Endodermal cell (in vitro differentiated cells): ENCODE measurements at regions not wholly inside any gene's neighbourhood (a gene's known extent, or its start where the extent isn't known, plus 50 kb on each side); places are given as distances from the start of the nearest gene placed in this dataset.
A peak's percentile ranks its signal among the peaks of the same experiment; 100 is the strongest.

Experiments used
- DNase-seq: peaks from one replicate; pipeline ENCODE4 v3.0.0-alpha.2; 2017
- H3K27ac ChIP-seq: 2 replicates; pipeline ENCODE4 v1.5.1; 2013; ENCODE audit warnings: mild to moderate bottlenecking, low read depth, low read length, moderate library complexity
- H3K27me3 ChIP-seq: 2 replicates; pipeline ENCODE4 v1.6.1; 2013; ENCODE audit warnings: mild to moderate bottlenecking, low read length, moderate library complexity; ENCODE audit not compliant: insufficient read depth, control insufficient read depth, poor library complexity, severe bottlenecking
- H3K36me3 ChIP-seq: 2 replicates; pipeline ENCODE4 v1.7.0; 2013; ENCODE audit warnings: mild to moderate bottlenecking, low read length, moderate library complexity; ENCODE audit not compliant: control insufficient read depth, insufficient read depth
- H3K4me1 ChIP-seq: one replicate; pipeline ENCODE4 v1.7.0; 2013; ENCODE audit warnings: low read length; ENCODE audit not compliant: control insufficient read depth, insufficient read depth
- H3K4me3 ChIP-seq: 2 replicates; pipeline ENCODE4 v1.5.1; 2013; ENCODE audit warnings: mild to moderate bottlenecking, low read length, moderate library complexity
- H3K9ac ChIP-seq: 2 replicates; pipeline ENCODE4 v1.6.1; 2013; ENCODE audit warnings: mild to moderate bottlenecking, low read length, moderate library complexity; ENCODE audit not compliant: poor library complexity, severe bottlenecking; ENCODE audit errors: extremely low read depth
- H3K9me3 ChIP-seq: 2 replicates; pipeline ENCODE4 v1.6.1; 2013; ENCODE audit warnings: mild to moderate bottlenecking, low read length, moderate library complexity; ENCODE audit not compliant: control insufficient read depth
- H3K27ac Mint-ChIP-seq: 2 replicates; pipeline ENCODE4 v1.8.0; 2020; ENCODE audit warnings: mixed read lengths
- H3K27me3 Mint-ChIP-seq: 2 replicates; pipeline ENCODE4 v1.8.0; 2021; ENCODE audit warnings: mild to moderate bottlenecking, mixed read lengths; ENCODE audit not compliant: insufficient read depth
- H3K36me3 Mint-ChIP-seq: 2 replicates; pipeline ENCODE4 v1.8.0; 2020; ENCODE audit warnings: low read depth, mixed read lengths
- H3K4me1 Mint-ChIP-seq: 2 replicates; pipeline ENCODE4 v1.8.0; 2020; ENCODE audit warnings: mixed read lengths
- H3K4me3 Mint-ChIP-seq: 2 replicates; pipeline ENCODE4 v1.8.0; 2020; ENCODE audit warnings: mild to moderate bottlenecking, moderate library complexity, mixed read lengths
- H3K9me3 Mint-ChIP-seq: 2 replicates; pipeline ENCODE4 v1.8.0; 2020; ENCODE audit warnings: mild to moderate bottlenecking, mixed read lengths
- WGBS, 2 experiments: methylation state at CpG; one replicate each; pipeline versions ENCODE4 v1.1.5 to v1.1.7; 2013; ENCODE audit warnings: missing lambda C conversion rate in 2 of 2, mixed read lengths in 1 of 2; ENCODE audit not compliant: insufficient coverage in 1 of 2, insufficient read length in 1 of 2; 5-methylcytosine and 5-hydroxymethylcytosine counted together
- TF ChIP-seq, protein P1 (sequence below): fragments of 200-600 bp; sonication (generic); conservative IDR thresholded peaks from 2 replicates; pipeline ENCODE4 v1.5.0; 2021; ENCODE audit warnings: antibody characterized with exemption, mild to moderate bottlenecking

DNA sequence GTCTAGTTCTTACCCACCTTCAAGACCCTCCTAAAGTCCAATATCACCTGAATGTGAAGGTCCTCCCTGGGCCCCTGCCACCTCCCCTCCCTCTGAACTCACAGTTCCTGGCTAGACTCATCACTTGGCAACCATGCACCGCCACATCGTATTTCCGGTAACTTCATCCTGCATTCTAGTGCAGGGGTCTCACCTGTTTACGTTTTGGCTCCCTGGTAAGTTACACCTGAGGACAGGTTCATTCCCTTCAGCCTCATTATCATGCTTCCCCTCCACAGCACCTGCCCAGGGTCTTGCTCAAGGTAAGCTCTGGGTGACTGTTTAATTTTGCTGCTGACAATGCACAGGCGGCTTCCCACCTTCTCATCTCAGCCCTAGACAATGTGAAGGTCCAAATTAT is 93.1 kb downstream of the MIS18A start:
- Histone ChIP-seq H3K4me1 (peaks cover 6% of the 10 kb centered on the region), H3K9me3 (peaks cover 3% of the 10 kb centered on the region), H3K4me3 (no peak overlapping the region), H3K9ac (no peak overlapping the region), H3K27me3 (no peaks in the 10 kb centered on the region), H3K36me3 (no peaks in the 10 kb centered on the region), H3K27ac (peak overlapping the region; percentile 92)
- Mint-ChIP-seq H3K4me3 (no peak overlapping the region), H3K4me1 (peaks cover 19% of the 10 kb centered on the region), H3K9me3 (no peaks in the 10 kb centered on the region), H3K36me3 (no peaks in the 10 kb centered on the region), H3K27me3 (peaks cover 2% of the 10 kb centered on the region), H3K27ac (no peak overlapping the region)
- no peak for DNase-seq
- TF ChIP-seq, protein P1, sequence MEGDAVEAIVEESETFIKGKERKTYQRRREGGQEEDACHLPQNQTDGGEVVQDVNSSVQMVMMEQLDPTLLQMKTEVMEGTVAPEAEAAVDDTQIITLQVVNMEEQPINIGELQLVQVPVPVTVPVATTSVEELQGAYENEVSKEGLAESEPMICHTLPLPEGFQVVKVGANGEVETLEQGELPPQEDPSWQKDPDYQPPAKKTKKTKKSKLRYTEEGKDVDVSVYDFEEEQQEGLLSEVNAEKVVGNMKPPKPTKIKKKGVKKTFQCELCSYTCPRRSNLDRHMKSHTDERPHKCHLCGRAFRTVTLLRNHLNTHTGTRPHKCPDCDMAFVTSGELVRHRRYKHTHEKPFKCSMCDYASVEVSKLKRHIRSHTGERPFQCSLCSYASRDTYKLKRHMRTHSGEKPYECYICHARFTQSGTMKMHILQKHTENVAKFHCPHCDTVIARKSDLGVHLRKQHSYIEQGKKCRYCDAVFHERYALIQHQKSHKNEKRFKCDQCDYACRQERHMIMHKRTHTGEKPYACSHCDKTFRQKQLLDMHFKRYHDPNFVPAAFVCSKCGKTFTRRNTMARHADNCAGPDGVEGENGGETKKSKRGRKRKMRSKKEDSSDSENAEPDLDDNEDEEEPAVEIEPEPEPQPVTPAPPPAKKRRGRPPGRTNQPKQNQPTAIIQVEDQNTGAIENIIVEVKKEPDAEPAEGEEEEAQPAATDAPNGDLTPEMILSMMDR: no peak
- 92 to 96% methylated on average over 5 of the region's 5 CpGs for WGBS, 2 experiments

DNA sequence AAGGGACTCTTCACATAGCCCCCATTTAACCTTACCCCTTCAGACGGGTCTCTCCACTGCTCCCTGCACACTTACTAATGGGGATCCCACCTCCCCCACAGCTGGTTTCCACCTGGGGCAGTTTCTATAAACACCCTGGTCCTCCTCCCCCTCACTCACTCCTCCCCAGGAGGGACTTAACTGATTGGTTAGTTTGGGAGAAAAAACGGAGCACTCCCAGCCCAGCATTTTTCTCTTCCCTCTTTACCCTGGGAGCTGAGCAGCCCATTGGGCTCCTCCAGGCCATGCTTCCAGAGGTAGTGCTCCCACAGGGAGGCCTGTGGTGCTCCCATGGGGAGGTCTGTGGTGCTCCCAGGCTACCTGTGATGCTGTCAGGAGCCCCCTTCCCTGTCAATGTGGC is 93.7 kb downstream of the MIS18A start:
- no peak for DNase-seq
- Mint-ChIP-seq H3K9me3 (no peaks in the 10 kb centered on the region), H3K27ac (no peak overlapping the region), H3K27me3 (peaks cover 4% of the 10 kb centered on the region), H3K36me3 (no peaks in the 10 kb centered on the region), H3K4me3 (no peak overlapping the region), H3K4me1 (peaks cover 19% of the 10 kb centered on the region)
- Histone ChIP-seq H3K9me3 (peaks cover 8% of the 10 kb centered on the region), H3K4me1 (peaks cover 6% of the 10 kb centered on the region), H3K9ac (no peak overlapping the region), H3K4me3 (no peak overlapping the region), H3K36me3 (no peaks in the 10 kb centered on the region), H3K27ac (no peak overlapping the region), H3K27me3 (no peaks in the 10 kb centered on the region)
- TF ChIP-seq, protein P1: no peak
- WGBS, 2 experiments: 90% methylated on average over 1 of the region's 2 CpGs; no CpG with 5 or more reads in 1 of the 2 experiments

DNA sequence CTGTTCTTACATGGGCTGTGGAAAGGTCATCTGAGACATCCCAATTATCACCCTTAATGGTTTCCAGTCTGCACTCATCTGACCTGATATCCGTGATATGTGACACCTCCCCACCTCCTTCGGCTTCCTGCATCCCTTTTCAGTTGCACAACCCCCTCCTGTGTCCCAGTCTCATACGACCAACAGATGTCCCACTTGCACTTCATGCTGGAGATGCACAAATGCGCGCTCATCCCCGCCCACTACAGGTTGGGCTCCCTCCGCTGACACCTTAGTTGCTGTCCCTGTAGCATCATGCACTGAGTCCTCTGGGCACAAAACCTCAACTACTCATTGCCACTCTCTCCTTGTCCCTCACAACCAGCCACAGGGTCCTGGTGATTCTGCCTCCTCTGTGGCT is 94.4 kb downstream of the MIS18A start:
- WGBS, 2 experiments: 84 to 89% methylated on average over 6 to 7 of the region's 7 CpGs
- Mint-ChIP-seq H3K27me3 (peaks cover 2% of the 10 kb centered on the region), H3K9me3 (no peaks in the 10 kb centered on the region), H3K27ac (no peak overlapping the region), H3K4me3 (no peak overlapping the region), H3K4me1 (peaks cover 22% of the 10 kb centered on the region), H3K36me3 (no peaks in the 10 kb centered on the region)
- peak; percentile 63 for DNase-seq
- Histone ChIP-seq H3K36me3 (no peaks in the 10 kb centered on the region), H3K4me1 (peaks cover 6% of the 10 kb centered on the region), H3K9ac (no peak overlapping the region), H3K27ac (no peak overlapping the region), H3K27me3 (no peaks in the 10 kb centered on the region), H3K4me3 (no peak overlapping the region), H3K9me3 (peaks cover 8% of the 10 kb centered on the region)
- TF ChIP-seq, protein P1: peak; percentile 15
